ENCODE measurements at regions not wholly inside any gene's neighbourhood (a gene's known extent, or its start where the extent isn't known, plus 50 kb on each side); places are given as distances from the start of the nearest gene placed in this dataset.

DNA sequence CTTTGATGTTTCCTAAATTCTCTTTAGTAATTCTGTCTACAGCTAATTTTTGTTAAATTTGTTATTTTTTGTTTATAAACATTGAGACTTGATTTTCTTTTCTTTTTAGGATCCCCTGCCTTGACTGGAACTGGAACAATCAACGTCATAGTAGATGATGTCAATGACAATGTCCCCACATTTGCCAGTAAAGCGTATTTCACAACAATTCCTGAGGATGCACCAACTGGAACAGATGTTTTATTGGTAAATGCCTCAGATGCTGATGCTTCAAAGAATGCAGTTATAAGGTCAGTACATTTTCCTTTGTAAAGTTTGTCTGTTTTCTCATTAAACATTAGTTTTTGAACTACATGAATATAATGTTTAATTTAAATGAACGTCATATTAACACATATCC lies 119.4 kb downstream of the FAT4 start:
- no peak for TF ChIP-seq EZH2 (IDR thresholded peaks at IDR 0.05; ENCODE audit: low read length, missing control alignments)
- TF ChIP-seq, protein P1, sequence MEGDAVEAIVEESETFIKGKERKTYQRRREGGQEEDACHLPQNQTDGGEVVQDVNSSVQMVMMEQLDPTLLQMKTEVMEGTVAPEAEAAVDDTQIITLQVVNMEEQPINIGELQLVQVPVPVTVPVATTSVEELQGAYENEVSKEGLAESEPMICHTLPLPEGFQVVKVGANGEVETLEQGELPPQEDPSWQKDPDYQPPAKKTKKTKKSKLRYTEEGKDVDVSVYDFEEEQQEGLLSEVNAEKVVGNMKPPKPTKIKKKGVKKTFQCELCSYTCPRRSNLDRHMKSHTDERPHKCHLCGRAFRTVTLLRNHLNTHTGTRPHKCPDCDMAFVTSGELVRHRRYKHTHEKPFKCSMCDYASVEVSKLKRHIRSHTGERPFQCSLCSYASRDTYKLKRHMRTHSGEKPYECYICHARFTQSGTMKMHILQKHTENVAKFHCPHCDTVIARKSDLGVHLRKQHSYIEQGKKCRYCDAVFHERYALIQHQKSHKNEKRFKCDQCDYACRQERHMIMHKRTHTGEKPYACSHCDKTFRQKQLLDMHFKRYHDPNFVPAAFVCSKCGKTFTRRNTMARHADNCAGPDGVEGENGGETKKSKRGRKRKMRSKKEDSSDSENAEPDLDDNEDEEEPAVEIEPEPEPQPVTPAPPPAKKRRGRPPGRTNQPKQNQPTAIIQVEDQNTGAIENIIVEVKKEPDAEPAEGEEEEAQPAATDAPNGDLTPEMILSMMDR (conservative IDR thresholded peaks at IDR 0.05 in 1 of 2, IDR thresholded peaks at IDR 0.05 in 1 of 2; ENCODE audit: low read depth in 1 of 2, low read length in 2 of 2): no peak
- no peaks in the 10 kb centered on the region for H3K9me3 ChIP-seq (ENCODE audit: control insufficient read depth, insufficient read depth, low read depth, low read length)
- H3K9ac ChIP-seq (ENCODE audit: insufficient read depth, low read length): no peak overlapping the region
- no peaks in the 10 kb centered on the region for H3K27me3 ChIP-seq (ENCODE audit: control insufficient read depth, insufficient read depth, low read length)
- H3K79me2 ChIP-seq (ENCODE audit: control insufficient read depth, insufficient read depth, low read length): no peaks in the 10 kb centered on the region
- no peak overlapping the region for H3K27ac ChIP-seq (ENCODE audit: insufficient read depth, low read length)
- no peak overlapping the region for H2AFZ ChIP-seq (ENCODE audit: low read length)
- peaks cover 2% of the 10 kb centered on the region for H3K4me1 ChIP-seq (ENCODE audit: control insufficient read depth, extremely low read depth, insufficient read depth, low read length)
- DNase-seq (ENCODE audit: low read depth in 2 of 2): peak; percentile 14 to 57
- no peaks in the 10 kb centered on the region for H4K20me1 ChIP-seq (ENCODE audit: control insufficient read depth, extremely low read depth, insufficient read depth, low read length)
- H3K36me3 ChIP-seq (ENCODE audit: control insufficient read depth, insufficient read depth, low read length): no peaks in the 10 kb centered on the region
- H3K4me2 ChIP-seq (ENCODE audit: extremely low read depth, insufficient read depth, low read length): no peak overlapping the region
- no peak overlapping the region for H3K4me3 ChIP-seq (replicated peaks in 1 of 4; ENCODE audit: control extremely low read depth in 1 of 4, insufficient read depth in 1 of 4, low read depth in 3 of 4, low read length in 4 of 4)

DNA sequence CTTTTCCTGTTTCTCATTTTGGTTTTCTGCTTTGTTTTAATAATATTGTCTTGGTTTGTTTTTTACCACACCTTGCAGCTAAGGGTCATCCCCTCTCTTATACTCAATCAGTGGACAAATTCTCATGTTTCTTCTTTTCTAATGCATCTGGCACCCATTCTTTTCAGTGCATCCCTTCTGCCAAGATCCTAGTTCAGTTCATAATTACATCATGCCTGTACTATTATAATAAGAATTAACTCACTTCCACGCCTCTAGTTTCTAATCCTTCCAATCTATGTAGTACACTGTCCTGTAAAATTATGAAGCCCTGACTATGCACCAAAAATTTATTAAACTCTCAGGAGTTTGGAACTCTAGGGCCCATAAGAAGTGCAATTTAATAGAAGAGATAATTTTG lies 126.1 kb downstream of the FAT4 start:
- Histone ChIP-seq H3K36me3 (ENCODE audit: control insufficient read depth, insufficient read depth, low read length) (no peaks in the 10 kb centered on the region), H3K27me3 (ENCODE audit: control insufficient read depth, insufficient read depth, low read length) (no peaks in the 10 kb centered on the region), H3K4me3 (replicated peaks in 1 of 4; ENCODE audit: control extremely low read depth in 1 of 4, insufficient read depth in 1 of 4, low read depth in 3 of 4, low read length in 4 of 4) (no peak overlapping the region), H3K9me3 (ENCODE audit: control insufficient read depth, insufficient read depth, low read depth, low read length) (no peaks in the 10 kb centered on the region), H3K4me1 (ENCODE audit: control insufficient read depth, extremely low read depth, insufficient read depth, low read length) (no peaks in the 10 kb centered on the region), H3K9ac (ENCODE audit: insufficient read depth, low read length) (no peak overlapping the region), H3K79me2 (ENCODE audit: control insufficient read depth, insufficient read depth, low read length) (no peaks in the 10 kb centered on the region), H3K27ac (ENCODE audit: insufficient read depth, low read length) (no peak overlapping the region), H2AFZ (ENCODE audit: low read length) (no peak overlapping the region), H3K4me2 (ENCODE audit: extremely low read depth, insufficient read depth, low read length) (no peak overlapping the region), H4K20me1 (ENCODE audit: control insufficient read depth, extremely low read depth, insufficient read depth, low read length) (no peaks in the 10 kb centered on the region)
- TF ChIP-seq EZH2 (IDR thresholded peaks at IDR 0.05; ENCODE audit: low read length, missing control alignments): no peak
- TF ChIP-seq, protein P1 (conservative IDR thresholded peaks at IDR 0.05 in 1 of 2, IDR thresholded peaks at IDR 0.05 in 1 of 2; ENCODE audit: low read depth in 1 of 2, low read length in 2 of 2): no peak
- peak in 1 of 2 donors; percentile 8 for DNase-seq (ENCODE audit: low read depth in 2 of 2)

DNA sequence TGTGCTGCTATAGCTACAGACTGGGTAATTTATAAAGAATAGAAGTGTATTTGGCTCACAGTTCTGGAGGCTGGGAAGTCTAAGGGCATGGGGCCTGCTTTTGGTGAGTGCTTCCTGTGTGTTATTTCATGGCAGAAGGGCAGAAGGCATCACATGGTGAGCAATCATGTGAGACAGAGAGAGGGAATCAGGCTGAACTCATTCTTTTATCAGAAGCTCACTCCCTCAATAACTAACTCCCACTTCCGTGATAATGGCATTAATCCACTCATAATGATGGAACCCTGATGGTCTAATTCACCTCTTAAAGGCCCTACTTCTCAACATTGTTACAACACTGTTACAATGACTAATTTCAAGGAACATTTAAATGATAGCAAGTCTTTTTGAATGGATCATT lies 129.4 kb downstream of the FAT4 start:
- H3K36me3 ChIP-seq (ENCODE audit: control insufficient read depth, insufficient read depth, low read length): no peaks in the 10 kb centered on the region
- H3K27ac ChIP-seq (ENCODE audit: insufficient read depth, low read length): no peak overlapping the region
- no peak overlapping the region for H3K4me3 ChIP-seq (replicated peaks in 1 of 4; ENCODE audit: control extremely low read depth in 1 of 4, insufficient read depth in 1 of 4, low read depth in 3 of 4, low read length in 4 of 4)
- no peaks in the 10 kb centered on the region for H3K79me2 ChIP-seq (ENCODE audit: control insufficient read depth, insufficient read depth, low read length)
- H2AFZ ChIP-seq (ENCODE audit: low read length): no peak overlapping the region
- H3K4me1 ChIP-seq (ENCODE audit: control insufficient read depth, extremely low read depth, insufficient read depth, low read length): no peaks in the 10 kb centered on the region
- H3K9ac ChIP-seq (ENCODE audit: insufficient read depth, low read length): no peak overlapping the region
- H3K27me3 ChIP-seq (ENCODE audit: control insufficient read depth, insufficient read depth, low read length): no peaks in the 10 kb centered on the region
- no peaks in the 10 kb centered on the region for H4K20me1 ChIP-seq (ENCODE audit: control insufficient read depth, extremely low read depth, insufficient read depth, low read length)
- no peak for TF ChIP-seq EZH2 (IDR thresholded peaks at IDR 0.05; ENCODE audit: low read length, missing control alignments)
- TF ChIP-seq, protein P1 (conservative IDR thresholded peaks at IDR 0.05 in 1 of 2, IDR thresholded peaks at IDR 0.05 in 1 of 2; ENCODE audit: low read depth in 1 of 2, low read length in 2 of 2): no peak
- no peak overlapping the region for H3K4me2 ChIP-seq (ENCODE audit: extremely low read depth, insufficient read depth, low read length)
- H3K9me3 ChIP-seq (ENCODE audit: control insufficient read depth, insufficient read depth, low read depth, low read length): no peaks in the 10 kb centered on the region
- DNase-seq (ENCODE audit: low read depth in 2 of 2): no peak

Data from fibroblast of lung (primary cell).